Neural cell (in vitro differentiated cells): ENCODE measurements at regions not wholly inside any gene's neighbourhood (a gene's known extent, or its start where the extent isn't known, plus 50 kb on each side); places are given as distances from the start of the nearest gene placed in this dataset.

Experiments used
- EP300 ChIP-seq: fragments of 450-650 bp; conservative IDR thresholded peaks from 2 replicates; pipeline ENCODE4 v1.6.1; 2014; ENCODE audit warnings: antibody characterized with exemption, mild to moderate bottlenecking, moderate library complexity; ENCODE audit not compliant: poor library complexity, severe bottlenecking
- POLR2AphosphoS5 ChIP-seq: IDR thresholded peaks from 2 replicates; pipeline ENCODE4 v1.6.1; 2012
- TF ChIP-seq, protein P1 (sequence below): fragments of 450-650 bp; IDR thresholded peaks from 2 replicates; pipeline ENCODE4 v1.5.1; 2014; ENCODE audit warnings: antibody characterized with exemption, mild to moderate bottlenecking, moderate library complexity; ENCODE audit not compliant: poor library complexity, severe bottlenecking

DNA sequence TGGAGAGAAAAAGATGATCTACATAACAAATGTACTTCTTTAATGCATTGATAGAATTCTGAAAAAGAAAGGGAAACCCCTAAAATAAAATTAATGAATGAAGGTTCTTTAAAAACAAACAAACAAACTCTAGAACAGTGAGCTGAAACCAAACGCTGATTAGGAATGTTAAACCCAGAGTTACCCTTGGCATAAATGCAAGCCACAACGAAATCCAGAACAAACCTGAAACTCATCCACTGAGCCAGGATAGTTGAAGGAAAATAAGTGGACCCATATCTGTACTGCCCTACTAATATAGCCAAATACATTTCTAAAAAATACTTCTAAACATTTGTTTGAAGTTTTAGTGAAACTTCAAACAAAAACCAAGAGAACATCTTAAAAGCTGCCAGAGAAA lies 505.3 kb downstream of the TTLL7 start:
- TF ChIP-seq POLR2AphosphoS5 = no peak
- TF ChIP-seq, protein P1, sequence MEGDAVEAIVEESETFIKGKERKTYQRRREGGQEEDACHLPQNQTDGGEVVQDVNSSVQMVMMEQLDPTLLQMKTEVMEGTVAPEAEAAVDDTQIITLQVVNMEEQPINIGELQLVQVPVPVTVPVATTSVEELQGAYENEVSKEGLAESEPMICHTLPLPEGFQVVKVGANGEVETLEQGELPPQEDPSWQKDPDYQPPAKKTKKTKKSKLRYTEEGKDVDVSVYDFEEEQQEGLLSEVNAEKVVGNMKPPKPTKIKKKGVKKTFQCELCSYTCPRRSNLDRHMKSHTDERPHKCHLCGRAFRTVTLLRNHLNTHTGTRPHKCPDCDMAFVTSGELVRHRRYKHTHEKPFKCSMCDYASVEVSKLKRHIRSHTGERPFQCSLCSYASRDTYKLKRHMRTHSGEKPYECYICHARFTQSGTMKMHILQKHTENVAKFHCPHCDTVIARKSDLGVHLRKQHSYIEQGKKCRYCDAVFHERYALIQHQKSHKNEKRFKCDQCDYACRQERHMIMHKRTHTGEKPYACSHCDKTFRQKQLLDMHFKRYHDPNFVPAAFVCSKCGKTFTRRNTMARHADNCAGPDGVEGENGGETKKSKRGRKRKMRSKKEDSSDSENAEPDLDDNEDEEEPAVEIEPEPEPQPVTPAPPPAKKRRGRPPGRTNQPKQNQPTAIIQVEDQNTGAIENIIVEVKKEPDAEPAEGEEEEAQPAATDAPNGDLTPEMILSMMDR = no peak
- no peak for TF ChIP-seq EP300
